ENCODE measurements at regions not wholly inside any gene's neighbourhood (a gene's known extent, or its start where the extent isn't known, plus 50 kb on each side); places are given as distances from the start of the nearest gene placed in this dataset.
A peak's percentile ranks its signal among the peaks of the same experiment; 100 is the strongest.

GRCh38 chr3:53970661-53971060 lies 79.0 kb upstream of the SELENOK start:
- no peak for ATAC-seq
- H3K4me1 ChIP-seq (replicated peaks in 1 of 2; ENCODE audit: control insufficient read depth in 2 of 2, insufficient read depth in 2 of 2, low read length in 2 of 2): no peaks in the 10 kb centered on the region
- H3K4me3 ChIP-seq: no peak overlapping the region
- intact Hi-C loops (cut with micrococcal nuclease) (no loop called here), in situ Hi-C loops (cut with MboI) (no loop called here)
- no peaks in the 10 kb centered on the region for H4K20me1 ChIP-seq (replicated peaks; ENCODE audit: control insufficient read depth, insufficient read depth, low read length)
- POLR2A ChIA-PET: interaction anchor here (1.2 kb wide), 1 partner anchor 10 kb away, joined by 4 read pairs; no protein-coding TSS in a partner anchor
- BruUV-seq (replicated peaks): no TSS peak
- no peak for FAIRE-seq
- no peak overlapping the region for H3K4me2 ChIP-seq (ENCODE audit: insufficient read depth, low read length)
- H3K27me3 ChIP-seq (ENCODE audit: control insufficient read depth in 2 of 2, insufficient read depth in 2 of 2, low read length in 2 of 2): no peaks in the 10 kb centered on the region
- no peaks in the 10 kb centered on the region for H3K9me1 ChIP-seq (ENCODE audit: control insufficient read depth, insufficient read depth, low read length)
- DNase-seq (ENCODE audit: extremely low read depth in 1 of 4, low spot score in 3 of 4): no peak
- no peak overlapping the region for H3K27ac ChIP-seq (ENCODE audit: extremely low read depth, low read depth, low read length)
- no peaks in the 10 kb centered on the region for H3K9me3 ChIP-seq (replicated peaks; ENCODE audit: control insufficient read depth, insufficient read depth, low read depth, low read length)
- H2AFZ ChIP-seq (ENCODE audit: low read depth, low read length): no peak overlapping the region
- CTCF ChIA-PET (ENCODE audit: low intra/inter-chr PET ratio): no interaction called here
- no peaks in the 10 kb centered on the region for H3K36me3 ChIP-seq (ENCODE audit: control insufficient read depth, insufficient read depth, low read length)
- no peaks in the 10 kb centered on the region for H3K79me2 ChIP-seq (ENCODE audit: control insufficient read depth, insufficient read depth, low read length)
- H3K9ac ChIP-seq (ENCODE audit: insufficient read depth in 1 of 2, low read depth in 2 of 2, low read length in 2 of 2): no peak overlapping the region
- 6% methylated on average over 3 of the region's 3 CpGs for WGBS (ENCODE audit: insufficient coverage, low coverage, missing lambda C conversion rate)
- TF ChIP-seq, protein P1, sequence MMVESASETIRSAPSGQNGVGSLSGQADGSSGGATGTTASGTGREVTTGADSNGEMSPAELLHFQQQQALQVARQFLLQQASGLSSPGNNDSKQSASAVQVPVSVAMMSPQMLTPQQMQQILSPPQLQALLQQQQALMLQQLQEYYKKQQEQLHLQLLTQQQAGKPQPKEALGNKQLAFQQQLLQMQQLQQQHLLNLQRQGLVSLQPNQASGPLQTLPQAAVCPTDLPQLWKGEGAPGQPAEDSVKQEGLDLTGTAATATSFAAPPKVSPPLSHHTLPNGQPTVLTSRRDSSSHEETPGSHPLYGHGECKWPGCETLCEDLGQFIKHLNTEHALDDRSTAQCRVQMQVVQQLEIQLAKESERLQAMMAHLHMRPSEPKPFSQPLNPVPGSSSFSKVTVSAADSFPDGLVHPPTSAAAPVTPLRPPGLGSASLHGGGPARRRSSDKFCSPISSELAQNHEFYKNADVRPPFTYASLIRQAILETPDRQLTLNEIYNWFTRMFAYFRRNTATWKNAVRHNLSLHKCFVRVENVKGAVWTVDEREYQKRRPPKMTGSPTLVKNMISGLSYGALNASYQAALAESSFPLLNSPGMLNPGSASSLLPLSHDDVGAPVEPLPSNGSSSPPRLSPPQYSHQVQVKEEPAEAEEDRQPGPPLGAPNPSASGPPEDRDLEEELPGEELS (CRISPR knock-in tag; IDR thresholded peaks at IDR 0.05; ENCODE audit: borderline replicate concordance): no peak
- TF ChIP-seq, protein P2, sequence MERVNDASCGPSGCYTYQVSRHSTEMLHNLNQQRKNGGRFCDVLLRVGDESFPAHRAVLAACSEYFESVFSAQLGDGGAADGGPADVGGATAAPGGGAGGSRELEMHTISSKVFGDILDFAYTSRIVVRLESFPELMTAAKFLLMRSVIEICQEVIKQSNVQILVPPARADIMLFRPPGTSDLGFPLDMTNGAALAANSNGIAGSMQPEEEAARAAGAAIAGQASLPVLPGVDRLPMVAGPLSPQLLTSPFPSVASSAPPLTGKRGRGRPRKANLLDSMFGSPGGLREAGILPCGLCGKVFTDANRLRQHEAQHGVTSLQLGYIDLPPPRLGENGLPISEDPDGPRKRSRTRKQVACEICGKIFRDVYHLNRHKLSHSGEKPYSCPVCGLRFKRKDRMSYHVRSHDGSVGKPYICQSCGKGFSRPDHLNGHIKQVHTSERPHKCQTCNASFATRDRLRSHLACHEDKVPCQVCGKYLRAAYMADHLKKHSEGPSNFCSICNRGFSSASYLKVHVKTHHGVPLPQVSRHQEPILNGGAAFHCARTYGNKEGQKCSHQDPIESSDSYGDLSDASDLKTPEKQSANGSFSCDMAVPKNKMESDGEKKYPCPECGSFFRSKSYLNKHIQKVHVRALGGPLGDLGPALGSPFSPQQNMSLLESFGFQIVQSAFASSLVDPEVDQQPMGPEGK (CRISPR knock-in tag; IDR thresholded peaks at IDR 0.05; ENCODE audit: borderline replicate concordance): no peak
- peak; percentile 80 for TF ChIP-seq REST (IDR thresholded peaks at IDR 0.05; ENCODE audit: borderline replicate concordance)
- no peak for TF ChIP-seq REST (CRISPR knock-in tag; IDR thresholded peaks at IDR 0.05; ENCODE audit: low read depth)
- no peak for TF ChIP-seq U2AF2 (optimal IDR thresholded peaks at IDR 0.05; ENCODE audit: low read depth, low read length)
- no peak for TF ChIP-seq NR0B1 (IDR thresholded peaks at IDR 0.05; ENCODE audit: partially characterized antibody)

Measured in K562 (cell line).